Breast epithelium (tissue), 3 donors: ENCODE measurements at regions not wholly inside any gene's neighbourhood (a gene's known extent, or its start where the extent isn't known, plus 50 kb on each side); places are given as distances from the start of the nearest gene placed in this dataset.

Experiments
- POLR2A ChIP-seq: fragments of 450-650 bp; IDR thresholded peaks from one replicate; pipeline ENCODE4 v1.6.1; 2016; ENCODE audit warnings: antibody characterized with exemption, mild to moderate bottlenecking, moderate library complexity
- POLR2AphosphoS5 ChIP-seq, 3 donors: sonication (generic); formaldehyde crosslinking; IDR thresholded peaks; one replicate each; pipeline ENCODE4 v1.6.1; 2017; ENCODE audit warnings: antibody characterized with exemption in 3 of 3
- TF ChIP-seq, protein P1 (sequence below), 3 donors: fragments of 450-650 bp; IDR thresholded peaks; one replicate each; pipeline ENCODE4 v1.5.1; 2016 to 2017; ENCODE audit warnings: antibody characterized with exemption in 3 of 3, mild to moderate bottlenecking in 3 of 3, moderate library complexity in 3 of 3

DNA sequence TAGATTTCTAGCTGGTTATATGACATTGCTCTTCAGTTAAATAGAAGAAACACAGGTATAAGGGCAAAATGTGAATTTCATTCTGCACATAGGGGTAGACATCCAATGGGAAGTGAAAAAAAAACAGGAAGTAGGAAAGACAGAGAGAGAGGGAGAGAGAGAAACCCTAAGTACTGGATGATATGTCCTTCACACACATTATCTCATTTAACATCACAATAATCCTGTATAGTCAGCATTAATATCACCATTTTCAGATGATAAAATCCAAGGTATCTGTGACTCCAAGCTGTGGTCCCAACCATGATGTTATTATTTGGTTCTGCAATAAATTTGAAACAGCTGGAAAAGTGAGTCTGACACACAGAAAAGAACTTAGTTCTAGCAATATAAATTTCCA, 759.9 kb downstream of the SATB2 start:
- TF ChIP-seq, protein P1, sequence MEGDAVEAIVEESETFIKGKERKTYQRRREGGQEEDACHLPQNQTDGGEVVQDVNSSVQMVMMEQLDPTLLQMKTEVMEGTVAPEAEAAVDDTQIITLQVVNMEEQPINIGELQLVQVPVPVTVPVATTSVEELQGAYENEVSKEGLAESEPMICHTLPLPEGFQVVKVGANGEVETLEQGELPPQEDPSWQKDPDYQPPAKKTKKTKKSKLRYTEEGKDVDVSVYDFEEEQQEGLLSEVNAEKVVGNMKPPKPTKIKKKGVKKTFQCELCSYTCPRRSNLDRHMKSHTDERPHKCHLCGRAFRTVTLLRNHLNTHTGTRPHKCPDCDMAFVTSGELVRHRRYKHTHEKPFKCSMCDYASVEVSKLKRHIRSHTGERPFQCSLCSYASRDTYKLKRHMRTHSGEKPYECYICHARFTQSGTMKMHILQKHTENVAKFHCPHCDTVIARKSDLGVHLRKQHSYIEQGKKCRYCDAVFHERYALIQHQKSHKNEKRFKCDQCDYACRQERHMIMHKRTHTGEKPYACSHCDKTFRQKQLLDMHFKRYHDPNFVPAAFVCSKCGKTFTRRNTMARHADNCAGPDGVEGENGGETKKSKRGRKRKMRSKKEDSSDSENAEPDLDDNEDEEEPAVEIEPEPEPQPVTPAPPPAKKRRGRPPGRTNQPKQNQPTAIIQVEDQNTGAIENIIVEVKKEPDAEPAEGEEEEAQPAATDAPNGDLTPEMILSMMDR (IDR thresholded peaks at IDR 0.05): no peak
- TF ChIP-seq POLR2AphosphoS5 (IDR thresholded peaks at IDR 0.05) (no peak), POLR2A (no peak)
